ENCODE measurements at regions not wholly inside any gene's neighbourhood (a gene's known extent, or its start where the extent isn't known, plus 50 kb on each side); places are given as distances from the start of the nearest gene placed in this dataset.

DNA sequence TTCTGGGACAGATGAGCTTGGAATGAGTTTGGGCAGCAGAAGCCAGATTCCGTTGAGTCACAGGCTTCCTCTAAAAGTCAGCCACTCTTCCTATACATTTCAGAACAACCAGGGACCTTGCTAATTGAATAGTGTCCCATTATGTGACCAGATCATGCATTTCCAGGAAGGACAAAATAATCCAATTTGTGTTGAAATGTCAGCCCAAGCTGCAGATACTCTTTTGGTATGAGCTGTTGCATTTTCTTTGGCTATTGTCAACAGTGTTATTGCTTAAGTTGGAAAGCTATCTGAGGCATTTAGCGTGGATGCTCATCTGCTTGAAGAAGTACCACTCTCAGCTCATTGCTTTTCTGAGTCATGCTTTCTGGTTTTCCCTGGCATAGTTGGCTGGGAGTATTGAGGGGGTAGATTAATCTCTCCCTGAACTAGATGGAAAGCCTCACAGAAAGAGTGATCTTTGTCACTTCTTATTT is 223.7 kb upstream of the HABP2 start (continued):
- TF ChIP-seq, protein P1, sequence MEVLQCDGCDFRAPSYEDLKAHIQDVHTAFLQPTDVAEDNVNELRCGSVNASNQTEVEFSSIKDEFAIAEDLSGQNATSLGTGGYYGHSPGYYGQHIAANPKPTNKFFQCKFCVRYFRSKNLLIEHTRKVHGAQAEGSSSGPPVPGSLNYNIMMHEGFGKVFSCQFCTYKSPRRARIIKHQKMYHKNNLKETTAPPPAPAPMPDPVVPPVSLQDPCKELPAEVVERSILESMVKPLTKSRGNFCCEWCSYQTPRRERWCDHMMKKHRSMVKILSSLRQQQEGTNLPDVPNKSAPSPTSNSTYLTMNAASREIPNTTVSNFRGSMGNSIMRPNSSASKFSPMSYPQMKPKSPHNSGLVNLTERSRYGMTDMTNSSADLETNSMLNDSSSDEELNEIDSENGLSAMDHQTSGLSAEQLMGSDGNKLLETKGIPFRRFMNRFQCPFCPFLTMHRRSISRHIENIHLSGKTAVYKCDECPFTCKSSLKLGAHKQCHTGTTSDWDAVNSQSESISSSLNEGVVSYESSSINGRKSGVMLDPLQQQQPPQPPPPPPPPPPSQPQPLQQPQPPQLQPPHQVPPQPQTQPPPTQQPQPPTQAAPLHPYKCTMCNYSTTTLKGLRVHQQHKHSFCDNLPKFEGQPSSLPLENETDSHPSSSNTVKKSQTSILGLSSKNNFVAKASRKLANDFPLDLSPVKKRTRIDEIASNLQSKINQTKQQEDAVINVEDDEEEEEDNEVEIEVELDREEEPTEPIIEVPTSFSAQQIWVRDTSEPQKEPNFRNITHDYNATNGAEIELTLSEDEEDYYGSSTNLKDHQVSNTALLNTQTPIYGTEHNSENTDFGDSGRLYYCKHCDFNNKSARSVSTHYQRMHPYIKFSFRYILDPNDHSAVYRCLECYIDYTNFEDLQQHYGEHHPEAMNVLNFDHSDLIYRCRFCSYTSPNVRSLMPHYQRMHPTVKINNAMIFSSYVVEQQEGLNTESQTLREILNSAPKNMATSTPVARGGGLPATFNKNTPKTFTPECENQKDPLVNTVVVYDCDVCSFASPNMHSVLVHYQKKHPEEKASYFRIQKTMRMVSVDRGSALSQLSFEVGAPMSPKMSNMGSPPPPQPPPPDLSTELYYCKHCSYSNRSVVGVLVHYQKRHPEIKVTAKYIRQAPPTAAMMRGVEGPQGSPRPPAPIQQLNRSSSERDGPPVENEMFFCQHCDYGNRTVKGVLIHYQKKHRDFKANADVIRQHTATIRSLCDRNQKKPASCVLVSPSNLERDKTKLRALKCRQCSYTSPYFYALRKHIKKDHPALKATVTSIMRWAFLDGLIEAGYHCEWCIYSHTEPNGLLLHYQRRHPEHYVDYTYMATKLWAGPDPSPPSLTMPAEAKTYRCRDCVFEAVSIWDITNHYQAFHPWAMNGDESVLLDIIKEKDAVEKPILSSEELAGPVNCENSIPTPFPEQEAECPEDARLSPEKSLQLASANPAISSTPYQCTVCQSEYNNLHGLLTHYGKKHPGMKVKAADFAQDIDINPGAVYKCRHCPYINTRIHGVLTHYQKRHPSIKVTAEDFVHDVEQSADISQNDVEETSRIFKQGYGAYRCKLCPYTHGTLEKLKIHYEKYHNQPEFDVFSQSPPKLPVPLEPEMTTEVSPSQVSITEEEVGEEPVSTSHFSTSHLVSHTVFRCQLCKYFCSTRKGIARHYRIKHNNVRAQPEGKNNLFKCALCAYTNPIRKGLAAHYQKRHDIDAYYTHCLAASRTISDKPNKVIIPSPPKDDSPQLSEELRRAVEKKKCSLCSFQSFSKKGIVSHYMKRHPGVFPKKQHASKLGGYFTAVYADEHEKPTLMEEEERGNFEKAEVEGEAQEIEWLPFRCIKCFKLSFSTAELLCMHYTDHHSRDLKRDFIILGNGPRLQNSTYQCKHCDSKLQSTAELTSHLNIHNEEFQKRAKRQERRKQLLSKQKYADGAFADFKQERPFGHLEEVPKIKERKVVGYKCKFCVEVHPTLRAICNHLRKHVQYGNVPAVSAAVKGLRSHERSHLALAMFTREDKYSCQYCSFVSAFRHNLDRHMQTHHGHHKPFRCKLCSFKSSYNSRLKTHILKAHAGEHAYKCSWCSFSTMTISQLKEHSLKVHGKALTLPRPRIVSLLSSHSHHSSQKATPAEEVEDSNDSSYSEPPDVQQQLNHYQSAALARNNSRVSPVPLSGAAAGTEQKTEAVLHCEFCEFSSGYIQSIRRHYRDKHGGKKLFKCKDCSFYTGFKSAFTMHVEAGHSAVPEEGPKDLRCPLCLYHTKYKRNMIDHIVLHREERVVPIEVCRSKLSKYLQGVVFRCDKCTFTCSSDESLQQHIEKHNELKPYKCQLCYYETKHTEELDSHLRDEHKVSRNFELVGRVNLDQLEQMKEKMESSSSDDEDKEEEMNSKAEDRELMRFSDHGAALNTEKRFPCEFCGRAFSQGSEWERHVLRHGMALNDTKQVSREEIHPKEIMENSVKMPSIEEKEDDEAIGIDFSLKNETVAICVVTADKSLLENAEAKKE (CRISPR knock-in tag; IDR thresholded peaks at IDR 0.05), result no peak
- TF ChIP-seq NANOG (IDR thresholded peaks at IDR 0.05; ENCODE audit: borderline replicate concordance) (no peak), ZNF331 (CRISPR knock-in tag; IDR thresholded peaks at IDR 0.05; ENCODE audit: low read depth) (no peak), STAT1 (IDR thresholded peaks at IDR 0.05; ENCODE audit: unreplicated experiment) (no peak), POLR2AphosphoS5 (IDR thresholded peaks at IDR 0.05; ENCODE audit: low read depth) (no peak), CREB1 (CRISPR knock-in tag; IDR thresholded peaks at IDR 0.05; ENCODE audit: low read depth) (no peak)
- TF ChIP-seq, protein P2, sequence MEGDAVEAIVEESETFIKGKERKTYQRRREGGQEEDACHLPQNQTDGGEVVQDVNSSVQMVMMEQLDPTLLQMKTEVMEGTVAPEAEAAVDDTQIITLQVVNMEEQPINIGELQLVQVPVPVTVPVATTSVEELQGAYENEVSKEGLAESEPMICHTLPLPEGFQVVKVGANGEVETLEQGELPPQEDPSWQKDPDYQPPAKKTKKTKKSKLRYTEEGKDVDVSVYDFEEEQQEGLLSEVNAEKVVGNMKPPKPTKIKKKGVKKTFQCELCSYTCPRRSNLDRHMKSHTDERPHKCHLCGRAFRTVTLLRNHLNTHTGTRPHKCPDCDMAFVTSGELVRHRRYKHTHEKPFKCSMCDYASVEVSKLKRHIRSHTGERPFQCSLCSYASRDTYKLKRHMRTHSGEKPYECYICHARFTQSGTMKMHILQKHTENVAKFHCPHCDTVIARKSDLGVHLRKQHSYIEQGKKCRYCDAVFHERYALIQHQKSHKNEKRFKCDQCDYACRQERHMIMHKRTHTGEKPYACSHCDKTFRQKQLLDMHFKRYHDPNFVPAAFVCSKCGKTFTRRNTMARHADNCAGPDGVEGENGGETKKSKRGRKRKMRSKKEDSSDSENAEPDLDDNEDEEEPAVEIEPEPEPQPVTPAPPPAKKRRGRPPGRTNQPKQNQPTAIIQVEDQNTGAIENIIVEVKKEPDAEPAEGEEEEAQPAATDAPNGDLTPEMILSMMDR (conservative IDR thresholded peaks at IDR 0.05; ENCODE audit: low read depth in 2 of 2), result no peak
- TF ChIP-seq, protein P3, sequence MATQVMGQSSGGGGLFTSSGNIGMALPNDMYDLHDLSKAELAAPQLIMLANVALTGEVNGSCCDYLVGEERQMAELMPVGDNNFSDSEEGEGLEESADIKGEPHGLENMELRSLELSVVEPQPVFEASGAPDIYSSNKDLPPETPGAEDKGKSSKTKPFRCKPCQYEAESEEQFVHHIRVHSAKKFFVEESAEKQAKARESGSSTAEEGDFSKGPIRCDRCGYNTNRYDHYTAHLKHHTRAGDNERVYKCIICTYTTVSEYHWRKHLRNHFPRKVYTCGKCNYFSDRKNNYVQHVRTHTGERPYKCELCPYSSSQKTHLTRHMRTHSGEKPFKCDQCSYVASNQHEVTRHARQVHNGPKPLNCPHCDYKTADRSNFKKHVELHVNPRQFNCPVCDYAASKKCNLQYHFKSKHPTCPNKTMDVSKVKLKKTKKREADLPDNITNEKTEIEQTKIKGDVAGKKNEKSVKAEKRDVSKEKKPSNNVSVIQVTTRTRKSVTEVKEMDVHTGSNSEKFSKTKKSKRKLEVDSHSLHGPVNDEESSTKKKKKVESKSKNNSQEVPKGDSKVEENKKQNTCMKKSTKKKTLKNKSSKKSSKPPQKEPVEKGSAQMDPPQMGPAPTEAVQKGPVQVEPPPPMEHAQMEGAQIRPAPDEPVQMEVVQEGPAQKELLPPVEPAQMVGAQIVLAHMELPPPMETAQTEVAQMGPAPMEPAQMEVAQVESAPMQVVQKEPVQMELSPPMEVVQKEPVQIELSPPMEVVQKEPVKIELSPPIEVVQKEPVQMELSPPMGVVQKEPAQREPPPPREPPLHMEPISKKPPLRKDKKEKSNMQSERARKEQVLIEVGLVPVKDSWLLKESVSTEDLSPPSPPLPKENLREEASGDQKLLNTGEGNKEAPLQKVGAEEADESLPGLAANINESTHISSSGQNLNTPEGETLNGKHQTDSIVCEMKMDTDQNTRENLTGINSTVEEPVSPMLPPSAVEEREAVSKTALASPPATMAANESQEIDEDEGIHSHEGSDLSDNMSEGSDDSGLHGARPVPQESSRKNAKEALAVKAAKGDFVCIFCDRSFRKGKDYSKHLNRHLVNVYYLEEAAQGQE (IDR thresholded peaks at IDR 0.05; ENCODE audit: unreplicated experiment), result no peak
